Loucy (cell line): ENCODE measurements at regions not wholly inside any gene's neighbourhood (a gene's known extent, or its start where the extent isn't known, plus 50 kb on each side); places are given as distances from the start of the nearest gene placed in this dataset.

Experiments
- CTCF ChIP-seq: fragments of 200-600 bp; sonication (generic); conservative IDR thresholded peaks from 2 replicates; pipeline ENCODE4 v1.5.1; 2014; ENCODE audit warnings: mild to moderate bottlenecking, antibody characterized with exemption, low read length
- EZH2phosphoT487 ChIP-seq: fragments of 200-600 bp; IDR thresholded peaks from 2 replicates; pipeline ENCODE4 v1.6.1; 2018; ENCODE audit warnings: antibody characterized with exemption, mild to moderate bottlenecking, moderate library complexity, borderline replicate concordance

GRCh38 chr6:169857343-169858292 is 106.2 kb downstream of the ERMARD start:
- no peak for TF ChIP-seq CTCF
- TF ChIP-seq EZH2phosphoT487, result no peak
